GM23338 (cell line): ENCODE measurements at regions not wholly inside any gene's neighbourhood (a gene's known extent, or its start where the extent isn't known, plus 50 kb on each side); places are given as distances from the start of the nearest gene placed in this dataset.

ENCODE experiments used
- ATAC-seq: fragments of 200-7000 bp; cut with Tn5 transposase; 3 replicates; pipeline ENCODE4 v1.9.1; 2020
- DNase-seq: peaks from one replicate; pipeline ENCODE4 v3.0.0-alpha.2; 2015; ENCODE audit warnings: low spot score
- H2AFZ ChIP-seq: fragments of 200-600 bp; sonication (generic); 2 replicates; pipeline ENCODE4 v1.8.0; 2016; ENCODE audit warnings: antibody characterized with exemption, mild to moderate bottlenecking, moderate library complexity
- H3F3A ChIP-seq: fragments of 200-600 bp; sonication (generic); replicated peaks from 2 replicates; pipeline ENCODE4 v1.8.0; 2017; ENCODE audit warnings: antibody characterized with exemption, mixed run types, low read depth
- H3K27ac ChIP-seq: fragments of 200-600 bp; sonication (generic); 2 replicates; pipeline ENCODE4 v1.6.1; 2016; ENCODE audit warnings: low read depth
- H3K27me3 ChIP-seq: fragments of 200-600 bp; sonication (generic); 2 replicates; pipeline ENCODE4 v1.8.0; 2016; ENCODE audit warnings: mild to moderate bottlenecking, mixed run types, moderate library complexity; ENCODE audit not compliant: insufficient read depth
- H3K36me3 ChIP-seq: fragments of 200-600 bp; sonication (generic); 2 replicates; pipeline ENCODE4 v1.8.0; 2016; ENCODE audit warnings: mild to moderate bottlenecking; ENCODE audit not compliant: insufficient read depth
- H3K4me1 ChIP-seq: fragments of 200-600 bp; sonication (generic); 2 replicates; pipeline ENCODE4 v1.8.0; 2016; ENCODE audit warnings: mild to moderate bottlenecking, moderate library complexity; ENCODE audit not compliant: insufficient read depth
- H3K4me2 ChIP-seq: fragments of 200-600 bp; sonication (generic); 2 replicates; pipeline ENCODE4 v1.7.1; 2017; ENCODE audit warnings: mixed run types
- H3K4me3 ChIP-seq: fragments of 200-600 bp; sonication (generic); 2 replicates; pipeline ENCODE4 v1.6.1; 2016; ENCODE audit warnings: mixed run types
- H3K79me2 ChIP-seq: fragments of 200-600 bp; sonication (generic); replicated peaks from 2 replicates; pipeline ENCODE4 v1.8.0; 2017; ENCODE audit warnings: mild to moderate bottlenecking; ENCODE audit not compliant: insufficient read depth
- H3K9me2 ChIP-seq: fragments of 200-600 bp; sonication (generic); 2 replicates; pipeline ENCODE4 v1.8.0; 2017; ENCODE audit not compliant: insufficient read depth
- H4K20me1 ChIP-seq: fragments of 200-600 bp; sonication (generic); replicated peaks from 2 replicates; pipeline ENCODE4 v1.8.0; 2017; ENCODE audit warnings: mild to moderate bottlenecking; ENCODE audit not compliant: insufficient read depth
- H3K27ac Mint-ChIP-seq: 2 replicates; pipeline ENCODE4 v1.8.0; 2020; ENCODE audit warnings: inconsistent platforms, mild to moderate bottlenecking, moderate library complexity, mixed read lengths
- H3K27me3 Mint-ChIP-seq: 3 replicates; pipeline ENCODE4 v1.8.0; 2022; ENCODE audit warnings: low read depth, mild to moderate bottlenecking, moderate library complexity, mixed read lengths, inconsistent platforms; ENCODE audit not compliant: insufficient read depth, poor library complexity
- H3K36me3 Mint-ChIP-seq: 3 replicates; pipeline ENCODE4 v1.8.0; 2021; ENCODE audit warnings: low read depth, mild to moderate bottlenecking, inconsistent platforms, moderate library complexity, mixed read lengths
- H3K4me1 Mint-ChIP-seq: 3 replicates; pipeline ENCODE4 v1.8.0; 2020; ENCODE audit warnings: mild to moderate bottlenecking, inconsistent platforms, mixed read lengths
- H3K4me3 Mint-ChIP-seq: 3 replicates; pipeline ENCODE4 v1.8.0; 2021; ENCODE audit warnings: moderate library complexity, mild to moderate bottlenecking, inconsistent platforms, mixed read lengths
- H3K9me3 Mint-ChIP-seq: 3 replicates; pipeline ENCODE4 v1.8.0; 2020; ENCODE audit warnings: moderate library complexity, mild to moderate bottlenecking, inconsistent platforms, mixed read lengths
- CREB1 ChIP-seq: fragments of 250-450 bp; sonication (Bioruptor Pico); IDR thresholded peaks from 2 replicates; pipeline ENCODE4 v1.5.0; 2020; ENCODE audit warnings: low read depth, mild to moderate bottlenecking, moderate library complexity
- ETS1 ChIP-seq: IDR thresholded peaks from 2 replicates; pipeline ENCODE4 v1.6.1; 2016; ENCODE audit warnings: antibody characterized with exemption
- EZH2 ChIP-seq: fragments of 200-600 bp; sonication (generic); IDR thresholded peaks from one replicate; pipeline ENCODE4 v1.8.0; 2017; ENCODE audit warnings: antibody characterized with exemption, mild to moderate bottlenecking, low read depth; ENCODE audit not compliant: unreplicated experiment
- EZH2phosphoT487 ChIP-seq: fragments of 200-600 bp; sonication (generic); IDR thresholded peaks from one replicate; pipeline ENCODE4 v1.8.1; 2018; ENCODE audit warnings: antibody characterized with exemption; ENCODE audit not compliant: unreplicated experiment
- NANOG ChIP-seq: IDR thresholded peaks from 2 replicates; pipeline ENCODE4 v1.6.1; 2016; ENCODE audit warnings: antibody characterized with exemption, borderline replicate concordance
- STAT1 ChIP-seq: IDR thresholded peaks from one replicate; pipeline ENCODE4 v1.6.1; 2016; ENCODE audit warnings: antibody characterized with exemption; ENCODE audit not compliant: unreplicated experiment
- ZNF114 ChIP-seq: fragments of 250-450 bp; sonication (Bioruptor Pico); IDR thresholded peaks from 2 replicates; pipeline ENCODE4 v1.5.0; 2020; ENCODE audit warnings: mild to moderate bottlenecking, moderate library complexity
- ZNF331 ChIP-seq: fragments of 250-450 bp; sonication (Bioruptor Pico); IDR thresholded peaks from 2 replicates; pipeline ENCODE4 v1.5.0; 2020; ENCODE audit warnings: low read depth, mild to moderate bottlenecking, moderate library complexity
- ZNF462 ChIP-seq: fragments of 250-450 bp; sonication (Bioruptor Pico); IDR thresholded peaks from 2 replicates; pipeline ENCODE4 v1.5.0; 2020; ENCODE audit warnings: mild to moderate bottlenecking, moderate library complexity
- TF ChIP-seq, protein P1 (sequence below), 2 experiments: fragments of 200-600 bp in 1 of 2; sonication (generic) in 1 of 2; conservative IDR thresholded peaks; 2 replicates each; pipeline versions ENCODE4 v1.5.1 to v1.6.1; 2016 to 2017; ENCODE audit warnings: antibody characterized with exemption in 2 of 2, low read depth in 2 of 2, mild to moderate bottlenecking in 2 of 2, moderate library complexity in 1 of 2

- ATAC-seq = 0 out of 3 replicates have a peak, but pooled peaks have one; percentile 26
- no peaks in the 10 kb centered on the region for H3K9me2 ChIP-seq
- no peaks in the 10 kb centered on the region for H3K27me3 ChIP-seq
- H3K27ac ChIP-seq = no peak overlapping the region
- no peaks in the 10 kb centered on the region for H3K79me2 ChIP-seq
- peaks cover 6% of the 10 kb centered on the region; the same call in 1 of the 2 replicates for H3K4me1 ChIP-seq
- Mint-ChIP-seq H3K9me3 (no peaks in the 10 kb centered on the region), H3K27me3 (no peaks in the 10 kb centered on the region), H3K36me3 (no peaks in the 10 kb centered on the region), H3K4me1 (peaks cover 13% of the 10 kb centered on the region; the same call in 2 of the 3 replicates), H3K27ac (no peak overlapping the region), H3K4me3 (no peak overlapping the region)
- H3K36me3 ChIP-seq = no peaks in the 10 kb centered on the region
- no peak overlapping the region; the same call in 1 of the 2 replicates for H3K4me2 ChIP-seq
- TF ChIP-seq ZNF331 = no peak
- no peak for TF ChIP-seq ZNF114 (CRISPR knock-in tag)
- no peak for TF ChIP-seq NANOG
- no peak for TF ChIP-seq EZH2phosphoT487
- no peak for TF ChIP-seq EZH2
- no peak for TF ChIP-seq ETS1
- DNase-seq = no peak
- no peak overlapping the region for H2AFZ ChIP-seq
- H3F3A ChIP-seq = no peaks in the 10 kb centered on the region
- no peaks in the 10 kb centered on the region for H4K20me1 ChIP-seq
- no peak overlapping the region for H3K4me3 ChIP-seq
Measured at GRCh38 chr7:9961161-9961922, 1012.3 kb upstream of the PHF14 start.

GRCh38 chr7:9962742-9963141, 1010.9 kb upstream of the PHF14 start:
- H4K20me1 ChIP-seq = no peaks in the 10 kb centered on the region
- H3K4me3 ChIP-seq = no peak overlapping the region
- no peaks in the 10 kb centered on the region for H3F3A ChIP-seq
- ATAC-seq = no peak
- peaks cover 6% of the 10 kb centered on the region; the same call in 1 of the 2 replicates for H3K4me1 ChIP-seq
- H3K27me3 ChIP-seq = no peaks in the 10 kb centered on the region
- no peak for DNase-seq
- no peaks in the 10 kb centered on the region for H3K27me3 Mint-ChIP-seq
- no peak overlapping the region for H3K4me3 Mint-ChIP-seq
- no peak overlapping the region for H3K27ac ChIP-seq
- no peaks in the 10 kb centered on the region for H3K9me2 ChIP-seq
- peaks cover 13% of the 10 kb centered on the region; the same call in 2 of the 3 replicates for H3K4me1 Mint-ChIP-seq
- H2AFZ ChIP-seq = 0 out of 2 replicates have a peak overlapping the region, but pooled peaks have one; percentile 44
- H3K36me3 Mint-ChIP-seq = no peaks in the 10 kb centered on the region
- H3K79me2 ChIP-seq = no peaks in the 10 kb centered on the region
- no peaks in the 10 kb centered on the region for H3K36me3 ChIP-seq
- no peak overlapping the region for H3K4me2 ChIP-seq
- no peaks in the 10 kb centered on the region for H3K9me3 Mint-ChIP-seq
- no peak overlapping the region for H3K27ac Mint-ChIP-seq
- TF ChIP-seq NANOG (no peak), CREB1 (CRISPR knock-in tag) (no peak), EZH2 (no peak), STAT1 (no peak), EZH2phosphoT487 (no peak), ZNF114 (CRISPR knock-in tag) (no peak), ETS1 (no peak), ZNF331 (no peak), ZNF462 (CRISPR knock-in tag) (no peak)
- TF ChIP-seq, protein P1, sequence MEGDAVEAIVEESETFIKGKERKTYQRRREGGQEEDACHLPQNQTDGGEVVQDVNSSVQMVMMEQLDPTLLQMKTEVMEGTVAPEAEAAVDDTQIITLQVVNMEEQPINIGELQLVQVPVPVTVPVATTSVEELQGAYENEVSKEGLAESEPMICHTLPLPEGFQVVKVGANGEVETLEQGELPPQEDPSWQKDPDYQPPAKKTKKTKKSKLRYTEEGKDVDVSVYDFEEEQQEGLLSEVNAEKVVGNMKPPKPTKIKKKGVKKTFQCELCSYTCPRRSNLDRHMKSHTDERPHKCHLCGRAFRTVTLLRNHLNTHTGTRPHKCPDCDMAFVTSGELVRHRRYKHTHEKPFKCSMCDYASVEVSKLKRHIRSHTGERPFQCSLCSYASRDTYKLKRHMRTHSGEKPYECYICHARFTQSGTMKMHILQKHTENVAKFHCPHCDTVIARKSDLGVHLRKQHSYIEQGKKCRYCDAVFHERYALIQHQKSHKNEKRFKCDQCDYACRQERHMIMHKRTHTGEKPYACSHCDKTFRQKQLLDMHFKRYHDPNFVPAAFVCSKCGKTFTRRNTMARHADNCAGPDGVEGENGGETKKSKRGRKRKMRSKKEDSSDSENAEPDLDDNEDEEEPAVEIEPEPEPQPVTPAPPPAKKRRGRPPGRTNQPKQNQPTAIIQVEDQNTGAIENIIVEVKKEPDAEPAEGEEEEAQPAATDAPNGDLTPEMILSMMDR (conservative IDR thresholded peaks at IDR 0.05; ENCODE audit: low read depth in 2 of 2) = no peak
